Loucy (cell line): ENCODE measurements at regions not wholly inside any gene's neighbourhood (a gene's known extent, or its start where the extent isn't known, plus 50 kb on each side); places are given as distances from the start of the nearest gene placed in this dataset.

Experiments
- H2AFZ ChIP-seq: fragments of 200-600 bp; sonication (generic); 2 replicates; pipeline ENCODE4 v1.6.0; 2016; ENCODE audit warnings: antibody characterized with exemption, mild to moderate bottlenecking, low read length, moderate library complexity
- H3F3A ChIP-seq: fragments of 200-600 bp; 2 replicates; pipeline ENCODE4 v1.6.0; 2016; ENCODE audit warnings: antibody characterized with exemption, low read depth, mild to moderate bottlenecking
- H3K27me3 ChIP-seq: fragments of 200-600 bp; sonication (generic); 2 replicates; pipeline ENCODE4 v1.6.1; 2014; ENCODE audit warnings: low read length, mild to moderate bottlenecking; ENCODE audit not compliant: insufficient read depth, poor library complexity, severe bottlenecking
- H3K36me3 ChIP-seq: fragments of 200-600 bp; sonication (generic); 2 replicates; pipeline ENCODE4 v1.6.1; 2016; ENCODE audit warnings: low read length; ENCODE audit not compliant: insufficient read depth
- H3K4me1 ChIP-seq: fragments of 200-600 bp; sonication (generic); 2 replicates; pipeline ENCODE4 v1.5.1; 2014; ENCODE audit warnings: low read length, mild to moderate bottlenecking; ENCODE audit not compliant: insufficient read depth, poor library complexity, severe bottlenecking
- H3K4me2 ChIP-seq: fragments of 200-600 bp; sonication (generic); 2 replicates; pipeline ENCODE4 v1.6.0; 2014; ENCODE audit warnings: antibody characterized with exemption, low read length, low read depth, mild to moderate bottlenecking; ENCODE audit not compliant: poor library complexity, severe bottlenecking
- H3K4me3 ChIP-seq: fragments of 200-600 bp; sonication (generic); 2 replicates; pipeline ENCODE4 v1.5.1; 2014; ENCODE audit warnings: low read length, mild to moderate bottlenecking, mixed read lengths; ENCODE audit not compliant: poor library complexity, severe bottlenecking
- H3K79me2 ChIP-seq: fragments of 200-600 bp; sonication (generic); 2 replicates; pipeline ENCODE4 v1.6.1; 2014; ENCODE audit warnings: low read length; ENCODE audit not compliant: insufficient read depth
- H3K9ac ChIP-seq: fragments of 200-600 bp; sonication (generic); 2 replicates; pipeline ENCODE4 v1.6.0; 2014; ENCODE audit warnings: mild to moderate bottlenecking, low read depth, low read length, moderate library complexity; ENCODE audit not compliant: poor library complexity, severe bottlenecking
- H3K9me2 ChIP-seq: fragments of 200-600 bp; sonication (generic); replicated peaks from 2 replicates; pipeline ENCODE4 v1.6.1; 2016; ENCODE audit warnings: low read depth, low read length, mixed read lengths
- H3K9me3 ChIP-seq: fragments of 200-600 bp; sonication (generic); 2 replicates; pipeline ENCODE4 v1.6.1; 2014; ENCODE audit warnings: mild to moderate bottlenecking, antibody characterized with exemption, low read length, low read depth; ENCODE audit not compliant: insufficient read depth
- H4K20me1 ChIP-seq: fragments of 200-600 bp; sonication (generic); 2 replicates; pipeline ENCODE4 v1.6.0; 2014; ENCODE audit warnings: antibody characterized with exemption, low read length, mild to moderate bottlenecking; ENCODE audit not compliant: insufficient read depth, poor library complexity, severe bottlenecking
- CTCF ChIP-seq: fragments of 200-600 bp; sonication (generic); conservative IDR thresholded peaks from 2 replicates; pipeline ENCODE4 v1.5.1; 2014; ENCODE audit warnings: mild to moderate bottlenecking, antibody characterized with exemption, low read length
- EZH2phosphoT487 ChIP-seq: fragments of 200-600 bp; IDR thresholded peaks from 2 replicates; pipeline ENCODE4 v1.6.1; 2018; ENCODE audit warnings: antibody characterized with exemption, mild to moderate bottlenecking, moderate library complexity, borderline replicate concordance

- Histone ChIP-seq H2AFZ (no peak overlapping the region), H3K9me2 (no peaks in the 10 kb centered on the region), H3K79me2 (no peaks in the 10 kb centered on the region), H3K4me3 (no peak overlapping the region), H3K9me3 (no peaks in the 10 kb centered on the region), H3K9ac (no peak overlapping the region), H3K36me3 (no peaks in the 10 kb centered on the region), H4K20me1 (no peaks in the 10 kb centered on the region), H3F3A (no peaks in the 10 kb centered on the region), H3K27me3 (no peaks in the 10 kb centered on the region), H3K4me1 (no peaks in the 10 kb centered on the region), H3K4me2 (no peak overlapping the region)
- TF ChIP-seq CTCF (no peak), EZH2phosphoT487 (no peak)
Observed at GRCh38 chr16:5447734-5448133, 350.1 kb upstream of the EEF2KMT start.

GRCh38 chr16:5446623-5447240, 349.1 kb upstream of the EEF2KMT start:
- H3K4me2 ChIP-seq, result no peak overlapping the region
- H3K4me3 ChIP-seq, result no peak overlapping the region
- no peaks in the 10 kb centered on the region for H3K27me3 ChIP-seq
- no peaks in the 10 kb centered on the region for H3K79me2 ChIP-seq
- H4K20me1 ChIP-seq, result no peaks in the 10 kb centered on the region
- H3F3A ChIP-seq, result no peaks in the 10 kb centered on the region
- H2AFZ ChIP-seq, result no peak overlapping the region
- no peaks in the 10 kb centered on the region for H3K4me1 ChIP-seq
- H3K9me2 ChIP-seq, result no peaks in the 10 kb centered on the region
- no peak for TF ChIP-seq CTCF
- TF ChIP-seq EZH2phosphoT487, result no peak
- H3K9ac ChIP-seq, result no peak overlapping the region
- no peaks in the 10 kb centered on the region for H3K9me3 ChIP-seq
- H3K36me3 ChIP-seq, result no peaks in the 10 kb centered on the region

- Histone ChIP-seq H3F3A (no peaks in the 10 kb centered on the region), H3K9me2 (no peaks in the 10 kb centered on the region), H3K4me3 (no peak overlapping the region), H3K4me1 (no peaks in the 10 kb centered on the region), H2AFZ (no peak overlapping the region), H3K9me3 (no peaks in the 10 kb centered on the region), H4K20me1 (no peaks in the 10 kb centered on the region), H3K9ac (no peak overlapping the region), H3K4me2 (no peak overlapping the region), H3K27me3 (no peaks in the 10 kb centered on the region), H3K36me3 (no peaks in the 10 kb centered on the region), H3K79me2 (no peaks in the 10 kb centered on the region)
- TF ChIP-seq CTCF (no peak), EZH2phosphoT487 (no peak)
Observed at GRCh38 chr16:5444189-5444588, 346.6 kb upstream of the EEF2KMT start.
